ENCODE measurements at regions not wholly inside any gene's neighbourhood (a gene's known extent, or its start where the extent isn't known, plus 50 kb on each side); places are given as distances from the start of the nearest gene placed in this dataset.
A peak's percentile ranks its signal among the peaks of the same experiment; 100 is the strongest.
"Not testable (repeated sequence)": the region's sequence is repeated elsewhere in the genome, so short reads cannot be mapped to it uniquely, and the experiment has no call there.

GRCh38 chr1:58250587-58250948, 296.0 kb downstream of the OMA1 start:
- DNase-seq = no peak

- DNase-seq = peak; percentile 15
Measured at GRCh38 chr1:58249737-58250586, 296.6 kb downstream of the OMA1 start.

GRCh38 chr1:58249388-58249736, 297.2 kb downstream of the OMA1 start:
- no peak for DNase-seq

- DNase-seq = no peak
Measured at GRCh38 chr1:58248791-58249190, 297.7 kb downstream of the OMA1 start.

- DNase-seq = no peak
Measured at GRCh38 chr1:58248072-58248471, 298.5 kb downstream of the OMA1 start.

- no peak for DNase-seq
Measured at GRCh38 chr1:58246549-58246948, 300.0 kb downstream of the OMA1 start.

GRCh38 chr1:58244872-58245271, 301.7 kb downstream of the OMA1 start:
- DNase-seq = no peak

- no peak for DNase-seq
Measured at GRCh38 chr1:58238846-58239245, 307.7 kb downstream of the OMA1 start.

GRCh38 chr1:58233729-58234128, 312.8 kb downstream of the OMA1 start:
- DNase-seq = no peak

GRCh38 chr1:58231204-58231603, 315.3 kb downstream of the OMA1 start:
- no peak for DNase-seq

- DNase-seq = no peak
Measured at GRCh38 chr1:58227604-58228003, 318.9 kb downstream of the OMA1 start.

GRCh38 chr1:58223522-58223921, 323.0 kb downstream of the OMA1 start:
- DNase-seq = no peak

- no peak for DNase-seq
Measured at GRCh38 chr1:58220836-58221472, 325.6 kb downstream of the OMA1 start.

GRCh38 chr1:58216169-58216568, 330.4 kb downstream of the OMA1 start:
- not testable (repeated sequence) for DNase-seq

GRCh38 chr1:58214674-58215073, 331.9 kb downstream of the OMA1 start:
- DNase-seq = no peak

GRCh38 chr1:58211869-58212268, 334.7 kb downstream of the OMA1 start:
- no peak for DNase-seq

GRCh38 chr1:58209575-58209974, 337.0 kb downstream of the OMA1 start:
- no peak for DNase-seq

- DNase-seq = no peak
Measured at GRCh38 chr1:58206749-58207148, 339.8 kb downstream of the OMA1 start.

GRCh38 chr1:58204284-58204683, 342.2 kb downstream of the OMA1 start:
- DNase-seq = no peak

- no peak for DNase-seq
Measured at GRCh38 chr1:58201492-58202106, 344.9 kb downstream of the OMA1 start.

- DNase-seq = no peak
Measured at GRCh38 chr1:58200437-58200836, 346.1 kb downstream of the OMA1 start.

GRCh38 chr1:58197811-58198210, 348.7 kb downstream of the OMA1 start:
- no peak for DNase-seq

GRCh38 chr1:58190267-58190988, 356.1 kb downstream of the OMA1 start:
- DNase-seq = no peak

GRCh38 chr1:58189453-58189852, 357.1 kb downstream of the OMA1 start:
- no peak for DNase-seq
